ENCODE measurements at regions not wholly inside any gene's neighbourhood (a gene's known extent, or its start where the extent isn't known, plus 50 kb on each side); places are given as distances from the start of the nearest gene placed in this dataset.

DNA sequence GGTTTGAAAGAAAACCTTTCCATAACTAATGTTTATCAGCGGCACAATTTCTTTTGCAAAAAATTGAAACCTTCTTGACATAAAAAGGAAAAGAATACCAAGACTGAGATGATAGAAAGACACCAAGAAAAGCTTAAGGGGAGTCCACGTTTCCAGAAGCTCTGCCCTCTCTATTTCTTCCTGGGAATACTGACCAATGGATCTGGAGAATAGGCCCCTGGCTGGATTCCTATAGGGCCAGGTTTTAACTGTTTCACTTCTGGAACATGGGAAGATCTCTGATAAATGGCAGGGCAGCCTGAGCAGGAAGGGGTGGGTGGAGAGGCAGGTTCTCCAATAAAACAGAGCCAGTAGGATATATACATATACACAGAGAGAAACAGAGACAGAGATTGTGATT is 413.4 kb upstream of the JARID2 start:
- Histone ChIP-seq H3K4ac (ENCODE audit: low read depth, low read length) (no peak overlapping the region), H4K91ac (ENCODE audit: insufficient read length, low read depth, low read length) (no peak overlapping the region), H2AK5ac (ENCODE audit: insufficient read length, low read length) (no peak overlapping the region), H2BK12ac (ENCODE audit: insufficient read length, low read depth, low read length) (no peak overlapping the region), H3K4me1 (ENCODE audit: insufficient read depth, low read length) (peaks cover 10% of the 10 kb centered on the region; the same call in 1 of the 2 replicates), H3K79me1 (ENCODE audit: insufficient read depth, low read depth, low read length, poor library complexity, severe bottlenecking) (no peaks in the 10 kb centered on the region), H3K18ac (ENCODE audit: insufficient read length, low read depth, low read length) (no peak overlapping the region), H2AFZ (ENCODE audit: low read length) (no peak overlapping the region), H2BK15ac (ENCODE audit: low read depth, low read length) (no peak overlapping the region), H2BK5ac (ENCODE audit: insufficient read length, low read length) (no peak overlapping the region), H3T11ph (ENCODE audit: low read length) (no peak overlapping the region), H3K4me2 (ENCODE audit: insufficient read depth, insufficient read length, low read length) (no peak overlapping the region), H3K23me2 (ENCODE audit: insufficient read length, low read depth, low read length, poor library complexity, severe bottlenecking) (no peaks in the 10 kb centered on the region), H4K5ac (ENCODE audit: insufficient read length, low read depth, low read length) (no peak overlapping the region), H3K9me3 (ENCODE audit: control insufficient read depth, low read depth, low read length) (no peaks in the 10 kb centered on the region), H4K20me1 (ENCODE audit: control insufficient read depth, insufficient read depth, insufficient read length) (no peaks in the 10 kb centered on the region), H3K14ac (ENCODE audit: insufficient read depth, low read length) (no peak overlapping the region), H3K9ac (ENCODE audit: extremely low read depth, insufficient read length, low read length) (no peak overlapping the region), H3K56ac (ENCODE audit: insufficient read length, low read depth, low read length) (no peak overlapping the region), H3K27ac (ENCODE audit: insufficient read length, low read depth, low read length) (no peak overlapping the region), H2BK20ac (ENCODE audit: low read depth, low read length, poor library complexity, severe bottlenecking) (no peak overlapping the region), H3K27me3 (ENCODE audit: insufficient read depth, low read length) (no peaks in the 10 kb centered on the region), H3K23ac (ENCODE audit: insufficient read length, low read depth, low read length) (no peak overlapping the region), H3K79me2 (ENCODE audit: insufficient read depth, low read length) (no peaks in the 10 kb centered on the region), H4K8ac (replicated peaks; ENCODE audit: insufficient read length, low read depth, low read length) (no peak overlapping the region), H2BK120ac (ENCODE audit: low read depth, low read length, poor library complexity, severe bottlenecking) (no peak overlapping the region)
- DNase-seq = no peak
- WGBS (ENCODE audit: extremely low coverage, insufficient read length, low lambda C conversion rate) = no CpG with 5 or more reads among the region's 2 CpGs
- Mint-ChIP-seq H3K27me3 (ENCODE audit: low read depth) (peaks cover 3% of the 10 kb centered on the region; the same call in 1 of the 2 replicates), H3K9me3 (peaks cover 0 to 6% of the 10 kb centered on the region in 2 experiments; a peak in 2 of 5 replicates), H3K27ac (no peak overlapping the region; a peak in 2 of 7 replicates), H3K36me3 (ENCODE audit: insufficient read depth in 1 of 3, low read depth in 3 of 3) (peaks cover 0 to 5% (median 0%) of the 10 kb centered on the region in 3 experiments; a peak in 3 of 7 replicates), H3K4me3 (no peak overlapping the region), H3K4me1 (peaks cover 47 to 48% of the 10 kb centered on the region in 2 experiments)
- TF ChIP-seq, protein P1, sequence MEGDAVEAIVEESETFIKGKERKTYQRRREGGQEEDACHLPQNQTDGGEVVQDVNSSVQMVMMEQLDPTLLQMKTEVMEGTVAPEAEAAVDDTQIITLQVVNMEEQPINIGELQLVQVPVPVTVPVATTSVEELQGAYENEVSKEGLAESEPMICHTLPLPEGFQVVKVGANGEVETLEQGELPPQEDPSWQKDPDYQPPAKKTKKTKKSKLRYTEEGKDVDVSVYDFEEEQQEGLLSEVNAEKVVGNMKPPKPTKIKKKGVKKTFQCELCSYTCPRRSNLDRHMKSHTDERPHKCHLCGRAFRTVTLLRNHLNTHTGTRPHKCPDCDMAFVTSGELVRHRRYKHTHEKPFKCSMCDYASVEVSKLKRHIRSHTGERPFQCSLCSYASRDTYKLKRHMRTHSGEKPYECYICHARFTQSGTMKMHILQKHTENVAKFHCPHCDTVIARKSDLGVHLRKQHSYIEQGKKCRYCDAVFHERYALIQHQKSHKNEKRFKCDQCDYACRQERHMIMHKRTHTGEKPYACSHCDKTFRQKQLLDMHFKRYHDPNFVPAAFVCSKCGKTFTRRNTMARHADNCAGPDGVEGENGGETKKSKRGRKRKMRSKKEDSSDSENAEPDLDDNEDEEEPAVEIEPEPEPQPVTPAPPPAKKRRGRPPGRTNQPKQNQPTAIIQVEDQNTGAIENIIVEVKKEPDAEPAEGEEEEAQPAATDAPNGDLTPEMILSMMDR (conservative IDR thresholded peaks at IDR 0.05) = no peak
